Gastrocnemius medialis (tissue), 4 donors: ENCODE measurements at regions not wholly inside any gene's neighbourhood (a gene's known extent, or its start where the extent isn't known, plus 50 kb on each side); places are given as distances from the start of the nearest gene placed in this dataset.

ENCODE experiments used
- ATAC-seq, 2 donors: fragments of 150-250 bp; one replicate each; pipeline ENCODE4 v1.9.1; 2016
- DNase-seq, 2 donors: peaks; one replicate each; pipeline ENCODE4 v3.0.0-alpha.2; 2019
- H3K27ac ChIP-seq, 4 donors: fragments of 200-600 bp; sonication (generic); 1 replicate in 1 of 4; 2 replicates in 3 of 4; pipeline ENCODE4 v1.5.1; 2016 to 2018; ENCODE audit warnings: mild to moderate bottlenecking in 2 of 4, moderate library complexity in 1 of 4
- H3K27me3 ChIP-seq, 3 donors: fragments of 200-600 bp; sonication (generic) in 2 of 3; 1 replicate in 1 of 3; 2 replicates in 2 of 3; pipeline versions ENCODE4 v1.5.1 to v1.6.0; 2016 to 2019; ENCODE audit warnings: mild to moderate bottlenecking in 1 of 3, moderate library complexity in 1 of 3
- H3K36me3 ChIP-seq, 2 donors: fragments of 200-600 bp; sonication (generic) in 1 of 2; one replicate each; pipeline ENCODE4 v1.5.1; 2017 to 2018
- H3K4me1 ChIP-seq, 2 donors: fragments of 200-600 bp; sonication (generic) in 1 of 2; one replicate each; pipeline ENCODE4 v1.5.1; 2016 to 2017; ENCODE audit warnings: mild to moderate bottlenecking in 2 of 2
- H3K4me3 ChIP-seq, 4 donors: fragments of 200-600 bp; sonication (generic) in 3 of 4; 1 replicate in 1 of 4; 2 replicates in 3 of 4; pipeline ENCODE4 v1.5.1; 2016 to 2019; ENCODE audit warnings: mild to moderate bottlenecking in 2 of 4
- H3K9me3 ChIP-seq, 3 donors: fragments of 200-600 bp; sonication (generic) in 2 of 3; 1 replicate in 1 of 3; 2 replicates in 2 of 3; pipeline ENCODE4 v1.5.1; 2016 to 2019
- POLR2A ChIP-seq, 2 donors: fragments of 450-650 bp; IDR thresholded peaks; one replicate each; pipeline ENCODE4 v1.6.1; 2017; ENCODE audit warnings: antibody characterized with exemption in 2 of 2, mild to moderate bottlenecking in 2 of 2, moderate library complexity in 2 of 2
- in situ Hi-C, 4 donors: fragments of 200-750 bp; cut with MboI; loops; one replicate each; pipeline versions ENCODE4 v1.15.0 to v1.8.0; 2017; ENCODE audit warnings: low sequenced_read_pairs in 4 of 4
- intact Hi-C: fragments of 100-400 bp; cut with DNase I; formaldehyde crosslinking; loops from one replicate; pipeline ENCODE4 v1.15.1; 2023; ENCODE audit warnings: low total_unique reads
- TF ChIP-seq, protein P1 (sequence below), 5 experiments: fragments of 450-650 bp in 3 of 5; fragments of 200-600 bp in 2 of 5; sonication (generic) in 2 of 5; IDR thresholded peaks in 4 of 5; conservative IDR thresholded peaks in 1 of 5; 1 replicate in 4 of 5; 2 replicates in 1 of 5; pipeline ENCODE4 v1.5.1; 2016 to 2019; ENCODE audit warnings: antibody characterized with exemption in 5 of 5, mild to moderate bottlenecking in 3 of 5, moderate library complexity in 3 of 5

- ATAC-seq (no peak), DNase-seq (no peak)
- in situ Hi-C loops (no loop called here), intact Hi-C loops (no loop called here)
- Histone ChIP-seq H3K36me3 (no peaks in the 10 kb centered on the region), H3K27ac (no peak overlapping the region), H3K4me3 (no peak overlapping the region), H3K27me3 (no peaks in the 10 kb centered on the region), H3K4me1 (peaks cover 8 to 13% of the 10 kb centered on the region in 2 donors), H3K9me3 (no peaks in the 10 kb centered on the region)
- TF ChIP-seq POLR2A (IDR thresholded peaks at IDR 0.05): no peak
- TF ChIP-seq, protein P1, sequence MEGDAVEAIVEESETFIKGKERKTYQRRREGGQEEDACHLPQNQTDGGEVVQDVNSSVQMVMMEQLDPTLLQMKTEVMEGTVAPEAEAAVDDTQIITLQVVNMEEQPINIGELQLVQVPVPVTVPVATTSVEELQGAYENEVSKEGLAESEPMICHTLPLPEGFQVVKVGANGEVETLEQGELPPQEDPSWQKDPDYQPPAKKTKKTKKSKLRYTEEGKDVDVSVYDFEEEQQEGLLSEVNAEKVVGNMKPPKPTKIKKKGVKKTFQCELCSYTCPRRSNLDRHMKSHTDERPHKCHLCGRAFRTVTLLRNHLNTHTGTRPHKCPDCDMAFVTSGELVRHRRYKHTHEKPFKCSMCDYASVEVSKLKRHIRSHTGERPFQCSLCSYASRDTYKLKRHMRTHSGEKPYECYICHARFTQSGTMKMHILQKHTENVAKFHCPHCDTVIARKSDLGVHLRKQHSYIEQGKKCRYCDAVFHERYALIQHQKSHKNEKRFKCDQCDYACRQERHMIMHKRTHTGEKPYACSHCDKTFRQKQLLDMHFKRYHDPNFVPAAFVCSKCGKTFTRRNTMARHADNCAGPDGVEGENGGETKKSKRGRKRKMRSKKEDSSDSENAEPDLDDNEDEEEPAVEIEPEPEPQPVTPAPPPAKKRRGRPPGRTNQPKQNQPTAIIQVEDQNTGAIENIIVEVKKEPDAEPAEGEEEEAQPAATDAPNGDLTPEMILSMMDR (IDR thresholded peaks at IDR 0.05 in 4 of 5, conservative IDR thresholded peaks at IDR 0.05 in 1 of 5): no peak
These were observed 61.5 kb downstream of the IGLL1 start for GRCh38 chr22:23518376-23519187.

- ATAC-seq: no peak
- in situ Hi-C loops: no loop called here
These were observed 62.2 kb downstream of the IGLL1 start for GRCh38 chr22:23517804-23518375.

GRCh38 chr22:23516304-23516703 lies 63.8 kb downstream of the IGLL1 start:
- peaks cover 6 to 11% of the 10 kb centered on the region in 2 donors for H3K4me1 ChIP-seq
- no peak for ATAC-seq
- in situ Hi-C loops (no loop called here), intact Hi-C loops (no loop called here)
- no peak for TF ChIP-seq POLR2A (IDR thresholded peaks at IDR 0.05)
- TF ChIP-seq, protein P1 (IDR thresholded peaks at IDR 0.05 in 4 of 5, conservative IDR thresholded peaks at IDR 0.05 in 1 of 5): no peak
- no peak for DNase-seq
- H3K27ac ChIP-seq: no peak overlapping the region
- H3K36me3 ChIP-seq: no peaks in the 10 kb centered on the region
- no peak overlapping the region for H3K4me3 ChIP-seq
- no peaks in the 10 kb centered on the region for H3K9me3 ChIP-seq
- no peaks in the 10 kb centered on the region for H3K27me3 ChIP-seq

More at GRCh38 chr22:23517804-23518375, 62.2 kb downstream of the IGLL1 start:
- intact Hi-C loops: no loop called here
- Histone ChIP-seq H3K4me3 (no peak overlapping the region), H3K9me3 (no peaks in the 10 kb centered on the region), H3K27ac (no peak overlapping the region), H3K4me1 (peaks cover 8 to 13% of the 10 kb centered on the region in 2 donors), H3K27me3 (no peaks in the 10 kb centered on the region), H3K36me3 (no peaks in the 10 kb centered on the region)
- TF ChIP-seq, protein P1 (IDR thresholded peaks at IDR 0.05 in 4 of 5, conservative IDR thresholded peaks at IDR 0.05 in 1 of 5): no peak
- no peak for TF ChIP-seq POLR2A (IDR thresholded peaks at IDR 0.05)
- DNase-seq: no peak

GRCh38 chr22:23514322-23515038 lies 65.6 kb downstream of the IGLL1 start:
- no peaks in the 10 kb centered on the region for H3K9me3 ChIP-seq
- H3K36me3 ChIP-seq: no peaks in the 10 kb centered on the region
- in situ Hi-C loops: no loop called here
- H3K27me3 ChIP-seq: no peaks in the 10 kb centered on the region
- no peak overlapping the region for H3K4me3 ChIP-seq
- no peak overlapping the region for H3K27ac ChIP-seq
- intact Hi-C loops: no loop called here
- TF ChIP-seq POLR2A (IDR thresholded peaks at IDR 0.05): no peak
- TF ChIP-seq, protein P1 (IDR thresholded peaks at IDR 0.05 in 4 of 5, conservative IDR thresholded peaks at IDR 0.05 in 1 of 5): no peak
- DNase-seq: no peak
- H3K4me1 ChIP-seq: no peaks in the 10 kb centered on the region
- ATAC-seq: no peak
